DMS53 (cell line): ENCODE measurements at regions not wholly inside any gene's neighbourhood (a gene's known extent, or its start where the extent isn't known, plus 50 kb on each side); places are given as distances from the start of the nearest gene placed in this dataset.
"Not testable (repeated sequence)": the region's sequence is repeated elsewhere in the genome, so short reads cannot be mapped to it uniquely, and the experiment has no call there.

ENCODE experiments used
- DNase-seq: peaks from one replicate; lab custom pipeline; 2025; lab: John Stamatoyannopoulos, UW

GRCh38 chr5:87529486-87530076 lies 116.9 kb upstream of the CCNH start:
- DNase-seq, result no peak

DNA sequence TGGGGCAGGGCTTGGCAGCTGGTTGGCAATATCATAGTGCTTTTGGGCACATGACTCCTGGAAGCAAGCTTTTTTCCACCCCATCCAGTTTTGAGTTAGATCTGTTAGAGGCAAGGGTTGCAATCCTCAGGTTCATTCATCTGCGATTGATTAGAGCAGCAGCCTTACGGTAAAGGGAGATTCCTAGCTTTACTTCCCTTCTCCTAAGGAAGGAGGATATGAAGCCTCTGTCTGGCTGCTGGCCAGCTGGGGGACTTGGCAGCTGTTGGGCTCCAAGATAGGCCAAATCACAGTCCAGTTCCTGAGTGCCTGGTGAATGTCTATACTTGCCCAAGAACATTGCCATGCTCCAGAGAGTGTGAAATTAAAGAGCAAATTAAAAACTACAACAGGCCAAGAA lies 113.4 kb upstream of the CCNH start:
- DNase-seq, result no peak

GRCh38 chr5:87524217-87524616 lies 111.5 kb upstream of the CCNH start:
- no peak for DNase-seq

DNA sequence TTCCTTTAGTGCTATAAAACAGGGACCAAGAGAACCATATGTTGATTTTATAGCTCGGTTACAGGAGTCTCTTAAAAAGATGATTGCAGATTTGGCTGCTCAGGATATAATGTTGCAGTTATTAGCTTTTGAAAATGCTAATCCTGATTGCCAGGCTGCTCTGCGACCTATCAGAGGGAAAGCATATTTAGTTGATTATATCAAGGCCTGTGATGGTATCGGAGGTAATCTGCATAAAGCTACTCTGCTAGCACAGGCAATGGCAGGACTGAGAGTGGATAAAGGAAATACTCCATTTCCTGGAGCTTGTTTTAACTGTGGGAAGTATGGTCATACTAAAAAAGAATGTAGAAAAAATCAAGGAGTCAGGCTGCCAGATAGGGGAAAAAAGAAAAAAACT lies 99.0 kb upstream of the CCNH start:
- not testable (repeated sequence) for DNase-seq

GRCh38 chr5:87503004-87503403 lies 90.3 kb upstream of the CCNH start:
- DNase-seq, result no peak

DNA sequence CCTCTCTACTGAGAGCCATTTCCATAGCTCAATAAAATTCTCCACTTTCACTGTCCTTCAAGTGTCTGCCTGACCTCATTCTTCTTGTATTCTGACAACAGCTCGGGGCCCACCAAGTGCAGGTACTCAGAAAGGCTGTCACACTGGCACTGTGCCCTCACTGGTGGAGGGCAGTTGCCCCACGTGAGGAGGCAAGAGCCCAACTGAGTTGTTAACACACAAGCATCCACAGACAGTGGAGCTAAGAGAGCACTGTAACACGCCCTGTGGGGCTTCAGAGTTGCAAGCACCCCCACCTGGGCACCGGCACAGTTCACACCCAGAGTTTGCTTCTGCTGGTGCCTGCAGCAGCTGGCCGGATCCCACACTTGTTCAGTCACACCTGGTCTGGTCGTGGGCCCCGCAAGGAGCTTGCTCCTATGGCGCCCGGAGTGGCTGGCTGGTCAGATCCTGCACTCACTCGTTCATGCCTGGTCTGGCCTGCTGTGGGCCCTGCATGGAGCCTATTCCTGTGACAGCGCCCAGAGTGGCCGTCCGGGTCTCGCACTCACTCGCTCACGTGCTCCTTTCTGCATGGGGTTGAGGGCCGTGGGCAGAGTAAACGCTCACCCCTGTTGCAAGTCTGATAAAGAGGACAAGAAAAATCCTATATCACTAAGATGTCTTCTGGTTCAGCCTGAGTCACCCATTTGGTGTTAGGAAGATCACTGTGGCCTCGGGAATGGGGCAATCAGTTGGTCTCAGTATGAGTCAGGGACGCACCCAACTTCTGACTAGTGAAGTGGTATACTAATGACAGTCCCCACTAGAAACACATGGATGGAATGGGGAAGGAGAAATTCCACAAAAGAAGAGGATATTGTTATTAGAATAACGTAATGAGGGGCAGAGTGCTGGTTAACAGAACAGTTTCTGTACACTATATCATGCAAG lies 87.0 kb upstream of the CCNH start:
- no peak for DNase-seq
